HCT116 (cell line): ENCODE measurements at regions not wholly inside any gene's neighbourhood (a gene's known extent, or its start where the extent isn't known, plus 50 kb on each side); places are given as distances from the start of the nearest gene placed in this dataset.

ENCODE experiments used
- ATF3 ChIP-seq: IDR thresholded peaks from 2 replicates; pipeline ENCODE4 v1.6.1; 2012
- CBX3 ChIP-seq: IDR thresholded peaks from 2 replicates; pipeline ENCODE4 v1.6.1; 2012; ENCODE audit warnings: low read depth
- CEBPB ChIP-seq: IDR thresholded peaks from 2 replicates; pipeline ENCODE4 v1.6.1; 2012; ENCODE audit warnings: low read depth
- CTCF ChIP-seq, 3 experiments: fragments of 200-600 bp in 1 of 3; sonication (generic) in 1 of 3; IDR thresholded peaks in 2 of 3; conservative IDR thresholded peaks in 1 of 3; 2 replicates each; pipeline ENCODE4 v1.5.1; 2012 to 2017; ENCODE audit warnings: low read depth in 2 of 3, low read length in 2 of 3, antibody characterized with exemption in 1 of 3, borderline replicate concordance in 1 of 3, control low read depth in 1 of 3, mild to moderate bottlenecking in 1 of 3, mixed read lengths in 1 of 3, mixed run types in 1 of 3, moderate library complexity in 1 of 3; ENCODE audit not compliant: insufficient read depth in 1 of 3
- EGR1 ChIP-seq: IDR thresholded peaks from 2 replicates; pipeline ENCODE4 v1.6.1; 2012; ENCODE audit warnings: low read depth
- EZH2 ChIP-seq: fragments of 200-600 bp; sonication (generic); IDR thresholded peaks from 2 replicates; pipeline ENCODE4 v1.6.1; 2017; ENCODE audit warnings: antibody characterized with exemption, mixed run types
- POLR2A ChIP-seq: IDR thresholded peaks from 2 replicates; pipeline ENCODE4 v1.7.0; 2011; ENCODE audit warnings: borderline replicate concordance; ENCODE audit not compliant: insufficient read depth, insufficient read length; ENCODE audit errors: extremely low read depth
- RAD21 ChIP-seq: IDR thresholded peaks from 2 replicates; pipeline ENCODE4 v1.6.1; 2012; ENCODE audit warnings: low read depth, mild to moderate bottlenecking
- REST ChIP-seq: IDR thresholded peaks from 2 replicates; pipeline ENCODE4 v1.6.1; 2012; ENCODE audit warnings: low read depth
- SP1 ChIP-seq: IDR thresholded peaks from 2 replicates; pipeline ENCODE4 v1.6.1; 2012; ENCODE audit warnings: low read depth
- YY1 ChIP-seq: IDR thresholded peaks from 2 replicates; pipeline ENCODE4 v1.6.1; 2011; ENCODE audit warnings: low read length, low read depth, moderate library complexity, mild to moderate bottlenecking; ENCODE audit not compliant: insufficient replicate concordance; ENCODE audit errors: extremely low read depth
- ZFX ChIP-seq: fragments of 450-650 bp; IDR thresholded peaks from 2 replicates; pipeline ENCODE4 v1.6.1; 2017
- ZNF274 ChIP-seq: fragments of 200-500 bp; sonication (Bioruptor generic); IDR thresholded peaks from 2 replicates; pipeline ENCODE4 v1.6.1; 2014; ENCODE audit warnings: mild to moderate bottlenecking, low read depth, low read length, inconsistent platforms

- TF ChIP-seq ZNF274 (no peak), CEBPB (no peak), CTCF (IDR thresholded peaks at IDR 0.05 in 2 of 3, conservative IDR thresholded peaks at IDR 0.05 in 1 of 3; ENCODE audit: borderline replicate concordance in 1 of 3, insufficient read depth in 1 of 3, low read depth in 2 of 3, low read length in 2 of 3) (no peak), CBX3 (no peak), POLR2A (no peak), RAD21 (no peak), EZH2 (no peak), REST (no peak), SP1 (no peak), ATF3 (no peak), ZFX (no peak), YY1 (no peak), EGR1 (no peak)
Observed at GRCh38 chr2:41907141-41907540, 140.7 kb upstream of the PKDCC start.
